ENCODE measurements at regions not wholly inside any gene's neighbourhood (a gene's known extent, or its start where the extent isn't known, plus 50 kb on each side); places are given as distances from the start of the nearest gene placed in this dataset.

- no peak for FAIRE-seq
- DNase-seq (ENCODE audit: insufficient read length) = no peak
- TF ChIP-seq POLR2A (IDR thresholded peaks at IDR 0.05; ENCODE audit: low read depth, low read length) (no peak), POLR2AphosphoS5 (IDR thresholded peaks at IDR 0.05; ENCODE audit: low read depth, low read length) (no peak), TAF1 (IDR thresholded peaks at IDR 0.05; ENCODE audit: borderline replicate concordance, low read depth, low read length) (no peak)
Measured at GRCh38 chr3:10609134-10609533, 103.7 kb upstream of the ATP2B2 start.

- FAIRE-seq (no peak), DNase-seq (ENCODE audit: insufficient read length) (no peak)
- TF ChIP-seq POLR2A (IDR thresholded peaks at IDR 0.05; ENCODE audit: low read depth, low read length) (no peak), TAF1 (IDR thresholded peaks at IDR 0.05; ENCODE audit: borderline replicate concordance, low read depth, low read length) (no peak), POLR2AphosphoS5 (IDR thresholded peaks at IDR 0.05; ENCODE audit: low read depth, low read length) (no peak)
Measured at GRCh38 chr3:10614168-10614567, 108.8 kb upstream of the ATP2B2 start.

- FAIRE-seq = no peak
- no peak for DNase-seq (ENCODE audit: insufficient read length)
- TF ChIP-seq POLR2A (IDR thresholded peaks at IDR 0.05; ENCODE audit: low read depth, low read length) = no peak
- no peak for TF ChIP-seq TAF1 (IDR thresholded peaks at IDR 0.05; ENCODE audit: borderline replicate concordance, low read depth, low read length)
- no peak for TF ChIP-seq POLR2AphosphoS5 (IDR thresholded peaks at IDR 0.05; ENCODE audit: low read depth, low read length)
Measured at GRCh38 chr3:10615715-10616114, 110.3 kb upstream of the ATP2B2 start.

GRCh38 chr3:10616321-10616720 lies 110.9 kb upstream of the ATP2B2 start:
- FAIRE-seq (no peak), DNase-seq (ENCODE audit: insufficient read length) (no peak)
- no peak for TF ChIP-seq POLR2A (IDR thresholded peaks at IDR 0.05; ENCODE audit: low read depth, low read length)
- TF ChIP-seq POLR2AphosphoS5 (IDR thresholded peaks at IDR 0.05; ENCODE audit: low read depth, low read length) = no peak
- no peak for TF ChIP-seq TAF1 (IDR thresholded peaks at IDR 0.05; ENCODE audit: borderline replicate concordance, low read depth, low read length)

- no peak for TF ChIP-seq TAF1 (IDR thresholded peaks at IDR 0.05; ENCODE audit: borderline replicate concordance, low read depth, low read length)
- TF ChIP-seq POLR2A (IDR thresholded peaks at IDR 0.05; ENCODE audit: low read depth, low read length) = no peak
- TF ChIP-seq POLR2AphosphoS5 (IDR thresholded peaks at IDR 0.05; ENCODE audit: low read depth, low read length) = no peak
- FAIRE-seq (no peak), DNase-seq (ENCODE audit: insufficient read length) (no peak)
Measured at GRCh38 chr3:10619989-10620832, 114.8 kb upstream of the ATP2B2 start.

- TF ChIP-seq POLR2A (IDR thresholded peaks at IDR 0.05; ENCODE audit: low read depth, low read length) = no peak
- no peak for TF ChIP-seq POLR2AphosphoS5 (IDR thresholded peaks at IDR 0.05; ENCODE audit: low read depth, low read length)
- TF ChIP-seq TAF1 (IDR thresholded peaks at IDR 0.05; ENCODE audit: borderline replicate concordance, low read depth, low read length) = no peak
- FAIRE-seq (no peak), DNase-seq (ENCODE audit: insufficient read length) (no peak)
Measured at GRCh38 chr3:10620833-10621082, 115.4 kb upstream of the ATP2B2 start.

GRCh38 chr3:10623578-10624275 lies 118.3 kb upstream of the ATP2B2 start:
- TF ChIP-seq POLR2AphosphoS5 (IDR thresholded peaks at IDR 0.05; ENCODE audit: low read depth, low read length) (no peak), POLR2A (IDR thresholded peaks at IDR 0.05; ENCODE audit: low read depth, low read length) (no peak), TAF1 (IDR thresholded peaks at IDR 0.05; ENCODE audit: borderline replicate concordance, low read depth, low read length) (no peak)
- no peak for DNase-seq (ENCODE audit: insufficient read length)
- no peak for FAIRE-seq

GRCh38 chr3:10625323-10625722 lies 119.9 kb upstream of the ATP2B2 start:
- TF ChIP-seq POLR2A (IDR thresholded peaks at IDR 0.05; ENCODE audit: low read depth, low read length) (no peak), TAF1 (IDR thresholded peaks at IDR 0.05; ENCODE audit: borderline replicate concordance, low read depth, low read length) (no peak), POLR2AphosphoS5 (IDR thresholded peaks at IDR 0.05; ENCODE audit: low read depth, low read length) (no peak)
- FAIRE-seq = no peak
- no peak for DNase-seq (ENCODE audit: insufficient read length)

- FAIRE-seq = no peak
- TF ChIP-seq POLR2A (IDR thresholded peaks at IDR 0.05; ENCODE audit: low read depth, low read length) = no peak
- no peak for TF ChIP-seq POLR2AphosphoS5 (IDR thresholded peaks at IDR 0.05; ENCODE audit: low read depth, low read length)
- TF ChIP-seq TAF1 (IDR thresholded peaks at IDR 0.05; ENCODE audit: borderline replicate concordance, low read depth, low read length) = no peak
- DNase-seq (ENCODE audit: insufficient read length) = no peak
Measured at GRCh38 chr3:10627884-10628572, 122.6 kb upstream of the ATP2B2 start.

GRCh38 chr3:10628891-10629670 lies 123.7 kb upstream of the ATP2B2 start:
- DNase-seq (ENCODE audit: insufficient read length) (no peak), FAIRE-seq (no peak)
- TF ChIP-seq POLR2A (IDR thresholded peaks at IDR 0.05; ENCODE audit: low read depth, low read length) (no peak), POLR2AphosphoS5 (IDR thresholded peaks at IDR 0.05; ENCODE audit: low read depth, low read length) (no peak), TAF1 (IDR thresholded peaks at IDR 0.05; ENCODE audit: borderline replicate concordance, low read depth, low read length) (no peak)

GRCh38 chr3:10629671-10630040 lies 124.3 kb upstream of the ATP2B2 start:
- DNase-seq (ENCODE audit: insufficient read length) (no peak), FAIRE-seq (no peak)
- no peak for TF ChIP-seq POLR2AphosphoS5 (IDR thresholded peaks at IDR 0.05; ENCODE audit: low read depth, low read length)
- TF ChIP-seq TAF1 (IDR thresholded peaks at IDR 0.05; ENCODE audit: borderline replicate concordance, low read depth, low read length) = no peak

Measured in GM12892 (cell line).